Activated CD4-positive, alpha-beta T cell treated with anti-CD3 and anti-CD28 coated beads, Interleukin-2, Interleukin-6, amounts not matched to agents 100 ng/mL and 50 ng/mL, durations not matched to agents 16 hours and 8 hours (primary cell): ENCODE measurements at regions not wholly inside any gene's neighbourhood (a gene's known extent, or its start where the extent isn't known, plus 50 kb on each side); places are given as distances from the start of the nearest gene placed in this dataset.
A peak's percentile ranks its signal among the peaks of the same experiment; 100 is the strongest.

Source experiments
- DNase-seq: peaks from one replicate; pipeline ENCODE4 v3.0.0-alpha.2; 2020

- DNase-seq, result no peak
These were observed 289.6 kb downstream of the METTL4 start for GRCh38 chr18:2281523-2282199.

- DNase-seq, result peak; percentile 9
These were observed 278.0 kb downstream of the METTL4 start for GRCh38 chr18:2293109-2293839.

- no peak for DNase-seq
These were observed 270.0 kb downstream of the METTL4 start for GRCh38 chr18:2301316-2301715.

GRCh38 chr18:2302012-2302411 is 269.3 kb downstream of the METTL4 start:
- DNase-seq, result no peak

GRCh38 chr18:2302628-2303516 is 268.4 kb downstream of the METTL4 start:
- DNase-seq, result no peak

- no peak for DNase-seq
These were observed 267.6 kb downstream of the METTL4 start for GRCh38 chr18:2303517-2304238.

GRCh38 chr18:2304378-2305175 is 266.7 kb downstream of the METTL4 start:
- no peak for DNase-seq

- DNase-seq, result no peak
These were observed 264.7 kb downstream of the METTL4 start for GRCh38 chr18:2306606-2307005.

GRCh38 chr18:2310886-2311285 is 260.4 kb downstream of the METTL4 start:
- no peak for DNase-seq

GRCh38 chr18:2312440-2312839 is 258.9 kb downstream of the METTL4 start:
- no peak for DNase-seq

GRCh38 chr18:2313332-2313731 is 258.0 kb downstream of the METTL4 start:
- no peak for DNase-seq

GRCh38 chr18:2316082-2316750 is 255.1 kb downstream of the METTL4 start:
- DNase-seq, result no peak

- no peak for DNase-seq
These were observed 254.3 kb downstream of the METTL4 start for GRCh38 chr18:2316751-2317696.

GRCh38 chr18:2324459-2324858 is 246.8 kb downstream of the METTL4 start:
- DNase-seq, result no peak

- DNase-seq, result no peak
These were observed 245.9 kb downstream of the METTL4 start for GRCh38 chr18:2325308-2325849.

GRCh38 chr18:2325933-2326332 is 245.4 kb downstream of the METTL4 start:
- no peak for DNase-seq

- DNase-seq, result no peak
These were observed 244.3 kb downstream of the METTL4 start for GRCh38 chr18:2326999-2327398.

- DNase-seq, result no peak
These were observed 240.5 kb downstream of the METTL4 start for GRCh38 chr18:2330764-2331163.

- DNase-seq, result no peak
These were observed 239.8 kb downstream of the METTL4 start for GRCh38 chr18:2331491-2331890.
